ENCODE measurements at regions not wholly inside any gene's neighbourhood (a gene's known extent, or its start where the extent isn't known, plus 50 kb on each side); places are given as distances from the start of the nearest gene placed in this dataset.

DNA sequence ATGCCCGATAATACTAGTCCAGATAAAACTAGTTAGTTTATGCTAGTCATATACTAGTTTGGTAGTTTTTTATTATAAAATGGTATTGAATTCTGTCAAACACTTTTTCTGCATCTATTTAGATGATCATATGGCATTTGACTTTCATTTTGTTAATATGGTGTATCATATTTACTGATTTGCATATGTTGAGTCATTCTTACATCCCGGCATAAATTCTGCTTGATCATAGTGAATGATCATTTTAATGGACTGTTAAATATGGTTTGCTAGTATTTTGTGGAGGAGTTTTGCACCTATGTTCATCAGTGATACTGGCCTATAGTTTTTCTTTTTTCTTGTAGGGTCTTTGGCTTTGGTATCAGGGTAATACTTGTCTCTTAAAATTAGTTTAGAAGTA is 365.6 kb downstream of the TAF11L14 start:
- TF ChIP-seq, protein P1, sequence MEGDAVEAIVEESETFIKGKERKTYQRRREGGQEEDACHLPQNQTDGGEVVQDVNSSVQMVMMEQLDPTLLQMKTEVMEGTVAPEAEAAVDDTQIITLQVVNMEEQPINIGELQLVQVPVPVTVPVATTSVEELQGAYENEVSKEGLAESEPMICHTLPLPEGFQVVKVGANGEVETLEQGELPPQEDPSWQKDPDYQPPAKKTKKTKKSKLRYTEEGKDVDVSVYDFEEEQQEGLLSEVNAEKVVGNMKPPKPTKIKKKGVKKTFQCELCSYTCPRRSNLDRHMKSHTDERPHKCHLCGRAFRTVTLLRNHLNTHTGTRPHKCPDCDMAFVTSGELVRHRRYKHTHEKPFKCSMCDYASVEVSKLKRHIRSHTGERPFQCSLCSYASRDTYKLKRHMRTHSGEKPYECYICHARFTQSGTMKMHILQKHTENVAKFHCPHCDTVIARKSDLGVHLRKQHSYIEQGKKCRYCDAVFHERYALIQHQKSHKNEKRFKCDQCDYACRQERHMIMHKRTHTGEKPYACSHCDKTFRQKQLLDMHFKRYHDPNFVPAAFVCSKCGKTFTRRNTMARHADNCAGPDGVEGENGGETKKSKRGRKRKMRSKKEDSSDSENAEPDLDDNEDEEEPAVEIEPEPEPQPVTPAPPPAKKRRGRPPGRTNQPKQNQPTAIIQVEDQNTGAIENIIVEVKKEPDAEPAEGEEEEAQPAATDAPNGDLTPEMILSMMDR (IDR thresholded peaks at IDR 0.05), result no peak
- TF ChIP-seq ZFX (IDR thresholded peaks at IDR 0.05; ENCODE audit: borderline replicate concordance), result no peak

All from 22Rv1 (cell line).